Ovary (tissue), 7 donors: ENCODE measurements at regions not wholly inside any gene's neighbourhood (a gene's known extent, or its start where the extent isn't known, plus 50 kb on each side); places are given as distances from the start of the nearest gene placed in this dataset.

ENCODE experiments used
- DNase-seq, 5 donors: peaks; one replicate each; pipeline ENCODE4 v3.0.0-alpha.2; 2019 to 2020
- H3K27ac ChIP-seq, 2 donors: fragments of 200-600 bp; one replicate each; pipeline versions ENCODE4 v1.5.1 to v1.8.0; 2019 to 2022
- H3K27me3 ChIP-seq: fragments of 200-600 bp; one replicate; pipeline ENCODE4 v1.8.0; 2022
- H3K36me3 ChIP-seq: fragments of 200-600 bp; sonication (generic); one replicate; pipeline ENCODE4 v1.5.1; 2019
- H3K4me1 ChIP-seq: one replicate; pipeline ENCODE4 v1.8.1; 2013; ENCODE audit warnings: mild to moderate bottlenecking, moderate library complexity; ENCODE audit not compliant: insufficient read depth
- H3K4me3 ChIP-seq: fragments of 200-600 bp; sonication (generic); one replicate; pipeline ENCODE4 v1.5.1; 2017
- H3K9me3 ChIP-seq, 2 donors: fragments of 200-600 bp in 1 of 2; sonication (generic) in 1 of 2; one replicate each; pipeline versions ENCODE4 v1.5.1 to v1.8.1; 2013 to 2019; ENCODE audit warnings: mild to moderate bottlenecking in 1 of 2, moderate library complexity in 1 of 2
- EP300 ChIP-seq: sonication (generic); formaldehyde crosslinking; IDR thresholded peaks from one replicate; pipeline ENCODE4 v1.6.1; 2017; ENCODE audit warnings: antibody characterized with exemption
- POLR2A ChIP-seq: fragments of 450-650 bp; IDR thresholded peaks from one replicate; pipeline ENCODE4 v1.6.1; 2017; ENCODE audit warnings: antibody characterized with exemption, mild to moderate bottlenecking, moderate library complexity
- WGBS, 3 donors: extraction: QIAGEN DNeasy Blood & Tissue Kit in 1 of 3; methylation state at CpG; one replicate each; pipeline versions ENCODE4 v1.1.5 to v1.1.7; 2013 to 2017; 5-methylcytosine and 5-hydroxymethylcytosine counted together
- intact Hi-C, 4 donors: fragments of 100-400 bp; cut with DNase I; formaldehyde crosslinking; loops; one replicate each; pipeline versions ENCODE4 v1.11.0 to v1.15.1; 2022 to 2023
- TF ChIP-seq, protein P1 (sequence below), 3 donors: fragments of 450-650 bp in 2 of 3; fragments of 200-600 bp in 1 of 3; IDR thresholded peaks; one replicate each; pipeline versions ENCODE4 v1.5.1 to v1.8.0; 2016 to 2022; ENCODE audit warnings: antibody characterized with exemption in 3 of 3, mild to moderate bottlenecking in 1 of 3
- donor health status: DM: no; HTN: no; CAD: no; lungs with moderate emphysema.
- donor health status: DM: no; HTN: no; CAD: no.
- donor health status: Bipolar disorder and iron deficiency.
- donor health status: DM: no; HTN: no; CAD: no.
- donor health status: DM: yes; HTN: yes; CAD: no.

- H3K27me3 ChIP-seq: no peaks in the 10 kb centered on the region
- intact Hi-C loops: no loop called here
- H3K27ac ChIP-seq: no peak overlapping the region
- 94 to 96% (median 94%) methylated on average over 3 of the region's 3 CpGs for WGBS, 3 donors
- TF ChIP-seq POLR2A (no peak), EP300 (no peak)
- TF ChIP-seq, protein P1, sequence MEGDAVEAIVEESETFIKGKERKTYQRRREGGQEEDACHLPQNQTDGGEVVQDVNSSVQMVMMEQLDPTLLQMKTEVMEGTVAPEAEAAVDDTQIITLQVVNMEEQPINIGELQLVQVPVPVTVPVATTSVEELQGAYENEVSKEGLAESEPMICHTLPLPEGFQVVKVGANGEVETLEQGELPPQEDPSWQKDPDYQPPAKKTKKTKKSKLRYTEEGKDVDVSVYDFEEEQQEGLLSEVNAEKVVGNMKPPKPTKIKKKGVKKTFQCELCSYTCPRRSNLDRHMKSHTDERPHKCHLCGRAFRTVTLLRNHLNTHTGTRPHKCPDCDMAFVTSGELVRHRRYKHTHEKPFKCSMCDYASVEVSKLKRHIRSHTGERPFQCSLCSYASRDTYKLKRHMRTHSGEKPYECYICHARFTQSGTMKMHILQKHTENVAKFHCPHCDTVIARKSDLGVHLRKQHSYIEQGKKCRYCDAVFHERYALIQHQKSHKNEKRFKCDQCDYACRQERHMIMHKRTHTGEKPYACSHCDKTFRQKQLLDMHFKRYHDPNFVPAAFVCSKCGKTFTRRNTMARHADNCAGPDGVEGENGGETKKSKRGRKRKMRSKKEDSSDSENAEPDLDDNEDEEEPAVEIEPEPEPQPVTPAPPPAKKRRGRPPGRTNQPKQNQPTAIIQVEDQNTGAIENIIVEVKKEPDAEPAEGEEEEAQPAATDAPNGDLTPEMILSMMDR (IDR thresholded peaks at IDR 0.05): no peak
- no peaks in the 10 kb centered on the region for H3K36me3 ChIP-seq
- no peaks in the 10 kb centered on the region for H3K4me1 ChIP-seq
- no peak for DNase-seq
- peaks cover 9 to 11% of the 10 kb centered on the region in 2 donors for H3K9me3 ChIP-seq
- H3K4me3 ChIP-seq: no peak overlapping the region
These were observed 108.1 kb upstream of the SPRY1 start for GRCh38 chr4:123288309-123289025.

- H3K9me3 ChIP-seq: peaks cover 9 to 11% of the 10 kb centered on the region in 2 donors
- DNase-seq: no peak
- no peak overlapping the region for H3K4me3 ChIP-seq
- no peak overlapping the region for H3K27ac ChIP-seq
- no peaks in the 10 kb centered on the region for H3K36me3 ChIP-seq
- H3K4me1 ChIP-seq: no peaks in the 10 kb centered on the region
- intact Hi-C loops: no loop called here
- no peaks in the 10 kb centered on the region for H3K27me3 ChIP-seq
- TF ChIP-seq EP300: no peak
- TF ChIP-seq, protein P1 (IDR thresholded peaks at IDR 0.05): no peak
- no peak for TF ChIP-seq POLR2A
These were observed 105.3 kb upstream of the SPRY1 start for GRCh38 chr4:123291329-123291728.

GRCh38 chr4:123297836-123298235 is 98.8 kb upstream of the SPRY1 start:
- Histone ChIP-seq H3K9me3 (no peaks in the 10 kb centered on the region), H3K4me1 (no peaks in the 10 kb centered on the region), H3K36me3 (no peaks in the 10 kb centered on the region), H3K27ac (no peak overlapping the region), H3K4me3 (no peak overlapping the region), H3K27me3 (no peaks in the 10 kb centered on the region)
- WGBS, 3 donors: 87 to 96% (median 91%) methylated on average over 2 of the region's 2 CpGs
- TF ChIP-seq EP300: no peak
- TF ChIP-seq, protein P1 (IDR thresholded peaks at IDR 0.05): no peak
- no peak for DNase-seq
- intact Hi-C loops: no loop called here

DNA sequence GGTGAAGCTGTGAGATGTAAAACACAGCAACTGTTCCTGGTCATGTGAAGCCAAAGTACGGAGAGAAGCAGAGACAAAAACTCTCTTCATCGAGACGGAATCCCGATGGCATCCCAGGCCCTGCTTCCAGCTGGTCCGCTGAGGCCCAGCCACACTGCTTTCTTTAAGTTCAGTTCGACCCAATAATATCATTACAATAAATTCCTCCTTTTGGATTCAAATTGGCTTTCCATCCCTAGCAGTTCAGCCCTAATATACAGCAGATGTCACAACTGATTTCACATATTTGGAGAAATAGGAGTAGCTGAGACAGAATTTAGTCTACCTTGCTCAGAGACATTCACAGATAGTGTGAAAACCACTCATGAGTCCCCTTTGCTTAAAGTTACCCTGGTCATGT is 98.3 kb upstream of the SPRY1 start:
- H3K9me3 ChIP-seq: no peaks in the 10 kb centered on the region
- no peaks in the 10 kb centered on the region for H3K4me1 ChIP-seq
- no peak overlapping the region for H3K4me3 ChIP-seq
- no peak overlapping the region for H3K27ac ChIP-seq
- WGBS, 3 donors: 87 to 97% (median 97%) methylated on average over 6 of the region's 6 CpGs
- no peaks in the 10 kb centered on the region for H3K36me3 ChIP-seq
- DNase-seq: no peak
- no peak for TF ChIP-seq EP300
- TF ChIP-seq, protein P1 (IDR thresholded peaks at IDR 0.05): no peak
- TF ChIP-seq POLR2A: no peak
- intact Hi-C loops: no loop called here
- no peaks in the 10 kb centered on the region for H3K27me3 ChIP-seq
